ENCODE measurements at regions not wholly inside any gene's neighbourhood (a gene's known extent, or its start where the extent isn't known, plus 50 kb on each side); places are given as distances from the start of the nearest gene placed in this dataset.

DNA sequence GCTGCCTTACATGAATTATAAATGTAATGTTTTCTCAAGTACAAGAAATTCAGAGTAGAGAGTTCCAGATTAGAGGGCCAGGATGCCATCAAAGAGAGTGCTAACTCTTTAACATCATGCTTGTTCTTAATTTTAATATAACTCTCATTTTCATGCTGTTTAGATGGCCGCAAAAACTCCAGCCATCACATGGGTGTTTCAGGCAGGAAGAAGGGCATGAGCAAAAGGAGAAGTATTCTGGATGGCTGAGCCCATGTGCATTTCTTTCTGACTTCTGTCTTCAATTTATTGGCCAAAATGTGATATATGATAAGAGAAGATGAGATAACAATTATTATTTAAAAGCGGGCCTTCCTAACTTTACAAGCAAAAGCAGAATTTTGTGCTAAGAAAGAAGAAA lies 1328.6 kb downstream of the MRPL39 start:
- Histone ChIP-seq H3K27ac (no peak overlapping the region), H3K9me3 (no peaks in the 10 kb centered on the region), H3K27me3 (no peaks in the 10 kb centered on the region), H3K4me1 (no peaks in the 10 kb centered on the region), H3K36me3 (no peaks in the 10 kb centered on the region), H3K4me3 (no peak overlapping the region)
- FAIRE-seq: no peak
- WGBS, 2 donors: 70 to 88% methylated on average over 2 of the region's 2 CpGs
- intact Hi-C loops (cut with DNase I): no loop called here
- DNase-seq: no peak
- no peak for ATAC-seq
- TF ChIP-seq, protein P1, sequence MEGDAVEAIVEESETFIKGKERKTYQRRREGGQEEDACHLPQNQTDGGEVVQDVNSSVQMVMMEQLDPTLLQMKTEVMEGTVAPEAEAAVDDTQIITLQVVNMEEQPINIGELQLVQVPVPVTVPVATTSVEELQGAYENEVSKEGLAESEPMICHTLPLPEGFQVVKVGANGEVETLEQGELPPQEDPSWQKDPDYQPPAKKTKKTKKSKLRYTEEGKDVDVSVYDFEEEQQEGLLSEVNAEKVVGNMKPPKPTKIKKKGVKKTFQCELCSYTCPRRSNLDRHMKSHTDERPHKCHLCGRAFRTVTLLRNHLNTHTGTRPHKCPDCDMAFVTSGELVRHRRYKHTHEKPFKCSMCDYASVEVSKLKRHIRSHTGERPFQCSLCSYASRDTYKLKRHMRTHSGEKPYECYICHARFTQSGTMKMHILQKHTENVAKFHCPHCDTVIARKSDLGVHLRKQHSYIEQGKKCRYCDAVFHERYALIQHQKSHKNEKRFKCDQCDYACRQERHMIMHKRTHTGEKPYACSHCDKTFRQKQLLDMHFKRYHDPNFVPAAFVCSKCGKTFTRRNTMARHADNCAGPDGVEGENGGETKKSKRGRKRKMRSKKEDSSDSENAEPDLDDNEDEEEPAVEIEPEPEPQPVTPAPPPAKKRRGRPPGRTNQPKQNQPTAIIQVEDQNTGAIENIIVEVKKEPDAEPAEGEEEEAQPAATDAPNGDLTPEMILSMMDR (IDR thresholded peaks at IDR 0.05): no peak

DNA sequence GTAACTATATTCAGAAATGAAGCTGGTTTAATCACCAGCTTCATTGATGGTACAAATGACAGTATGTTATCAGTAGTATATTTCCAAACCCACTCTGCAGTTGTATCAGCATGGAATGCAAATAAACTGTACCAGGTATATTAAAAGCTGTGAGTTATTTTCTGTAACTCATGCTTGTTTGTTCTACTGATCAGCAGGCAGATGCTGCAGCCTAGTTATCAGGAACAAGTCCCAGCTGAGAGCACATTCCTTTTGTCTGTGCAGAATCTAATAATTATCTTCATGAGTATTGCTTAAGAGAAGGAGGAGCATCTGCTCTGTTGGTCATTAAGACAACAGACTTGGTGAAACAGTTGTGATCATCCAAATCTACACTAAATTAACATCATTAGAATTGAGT lies 1331.1 kb downstream of the MRPL39 start:
- no peaks in the 10 kb centered on the region for H3K4me1 ChIP-seq
- DNase-seq (no peak), FAIRE-seq (no peak), ATAC-seq (no peak)
- intact Hi-C loops (cut with DNase I): no loop called here
- H3K36me3 ChIP-seq: no peaks in the 10 kb centered on the region
- H3K27me3 ChIP-seq: peaks cover 0 to 5% (median 0%) of the 10 kb centered on the region in 4 donors
- no peak overlapping the region for H3K4me3 ChIP-seq
- TF ChIP-seq, protein P1 (IDR thresholded peaks at IDR 0.05): no peak
- no peaks in the 10 kb centered on the region for H3K9me3 ChIP-seq
- H3K27ac ChIP-seq: no peak overlapping the region

DNA sequence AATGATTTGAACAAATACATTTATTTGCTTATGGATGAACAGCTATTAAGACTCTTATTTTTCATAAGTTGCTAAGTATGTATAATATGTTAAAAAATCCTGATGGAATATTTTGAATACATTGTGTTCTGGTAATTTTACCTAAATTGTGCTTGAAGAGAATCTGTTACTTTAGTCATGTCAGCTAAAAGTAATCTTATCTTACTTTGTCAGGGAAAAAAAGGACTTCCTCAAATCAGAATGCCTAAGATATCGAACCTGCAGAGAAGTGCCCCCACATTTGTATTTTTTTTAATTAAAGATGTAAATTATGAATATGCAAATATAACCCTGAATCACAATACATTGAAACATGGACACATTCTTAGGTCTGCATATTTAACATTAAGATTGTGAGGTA lies 1331.7 kb downstream of the MRPL39 start:
- intact Hi-C loops (cut with DNase I): no loop called here
- TF ChIP-seq, protein P1 (IDR thresholded peaks at IDR 0.05): no peak
- H3K36me3 ChIP-seq: no peaks in the 10 kb centered on the region
- H3K27ac ChIP-seq: no peak overlapping the region
- no peaks in the 10 kb centered on the region for H3K4me1 ChIP-seq
- DNase-seq (no peak), ATAC-seq (no peak), FAIRE-seq (no peak)
- H3K9me3 ChIP-seq: no peaks in the 10 kb centered on the region
- WGBS, 2 donors: 15% methylated on average over 1 of the region's 1 CpG
- no peak overlapping the region for H3K4me3 ChIP-seq
- peaks cover 0 to 5% (median 0%) of the 10 kb centered on the region in 4 donors for H3K27me3 ChIP-seq

DNA sequence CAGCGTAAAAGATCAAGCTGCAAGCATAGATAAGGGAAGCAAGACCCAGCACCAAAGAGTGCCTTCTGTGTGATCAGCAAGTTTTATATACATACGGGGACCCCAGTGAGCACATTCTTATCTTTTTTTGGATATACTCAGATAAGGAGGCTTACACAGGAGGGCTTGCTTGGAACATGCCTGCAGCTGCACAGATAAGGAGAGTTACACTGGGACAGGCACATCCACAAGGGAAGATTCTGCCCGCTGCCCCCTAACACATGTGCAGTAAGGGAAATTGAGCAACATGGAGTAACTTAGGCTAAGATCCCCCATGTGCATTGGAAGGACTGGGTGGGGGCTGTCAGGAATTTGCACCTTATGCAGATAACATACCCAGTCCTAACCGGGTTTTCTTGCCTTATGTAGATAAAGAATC lies 1334.8 kb downstream of the MRPL39 start:
- FAIRE-seq (no peak), ATAC-seq (no peak), DNase-seq (no peak)
- Histone ChIP-seq H3K27ac (no peak overlapping the region), H3K36me3 (no peaks in the 10 kb centered on the region), H3K9me3 (no peaks in the 10 kb centered on the region), H3K27me3 (peaks cover 0 to 5% (median 0%) of the 10 kb centered on the region in 4 donors), H3K4me1 (no peaks in the 10 kb centered on the region), H3K4me3 (no peak overlapping the region)
- TF ChIP-seq, protein P1 (IDR thresholded peaks at IDR 0.05): no peak
- intact Hi-C loops (cut with DNase I): no loop called here
- WGBS, 2 donors: 18 to 26% methylated on average over 4 of the region's 4 CpGs

DNA sequence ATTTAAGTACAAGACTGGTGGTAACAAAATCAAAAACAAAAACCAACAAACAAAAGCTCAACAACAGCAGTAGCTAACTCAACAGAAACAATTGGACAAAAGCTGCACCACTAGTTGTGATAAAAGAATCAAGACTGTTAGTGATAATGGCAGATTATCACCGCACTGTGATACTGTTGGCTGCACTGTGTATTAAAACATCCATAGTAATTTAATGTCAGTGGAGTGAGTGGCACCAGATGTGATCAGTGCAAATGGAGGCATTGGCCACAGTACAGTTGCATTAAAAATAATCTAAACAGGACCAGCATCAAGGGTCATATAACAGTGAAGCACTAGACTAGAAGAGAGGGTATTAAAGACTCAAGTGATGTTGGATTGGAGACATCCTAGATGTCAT lies 1341.3 kb downstream of the MRPL39 start:
- Histone ChIP-seq H3K36me3 (no peaks in the 10 kb centered on the region), H3K4me3 (no peak overlapping the region), H3K4me1 (no peaks in the 10 kb centered on the region), H3K9me3 (no peaks in the 10 kb centered on the region), H3K27ac (no peak overlapping the region), H3K27me3 (no peaks in the 10 kb centered on the region)
- no peak for FAIRE-seq
- intact Hi-C loops (cut with DNase I): no loop called here
- DNase-seq: no peak
- ATAC-seq: no peak
- 53 to 77% methylated on average over 1 of the region's 1 CpG for WGBS, 2 donors
- TF ChIP-seq, protein P1 (IDR thresholded peaks at IDR 0.05): no peak

Measured in pancreas (tissue), 10 donors.